Coronary artery (tissue), 2 donors: ENCODE measurements at regions not wholly inside any gene's neighbourhood (a gene's known extent, or its start where the extent isn't known, plus 50 kb on each side); places are given as distances from the start of the nearest gene placed in this dataset.
"Not testable (repeated sequence)": the region's sequence is repeated elsewhere in the genome, so short reads cannot be mapped to it uniquely, and the experiment has no call there.

Source experiments
- DNase-seq: peaks from one replicate; pipeline ENCODE4 v3.0.0-alpha.2; 2017; ENCODE audit warnings: low spot score
- H3K27ac ChIP-seq, 2 donors: fragments of 200-600 bp; sonication (generic); one replicate each; pipeline ENCODE4 v1.5.1; 2016 to 2019
- H3K4me3 ChIP-seq: fragments of 200-600 bp; sonication (generic); 2 replicates; pipeline ENCODE4 v1.5.1; 2016; ENCODE audit warnings: mild to moderate bottlenecking, moderate library complexity
- TF ChIP-seq, protein P1 (sequence below): fragments of 200-600 bp; sonication (generic); IDR thresholded peaks from one replicate; pipeline ENCODE4 v1.5.1; 2019; ENCODE audit warnings: antibody characterized with exemption

DNA sequence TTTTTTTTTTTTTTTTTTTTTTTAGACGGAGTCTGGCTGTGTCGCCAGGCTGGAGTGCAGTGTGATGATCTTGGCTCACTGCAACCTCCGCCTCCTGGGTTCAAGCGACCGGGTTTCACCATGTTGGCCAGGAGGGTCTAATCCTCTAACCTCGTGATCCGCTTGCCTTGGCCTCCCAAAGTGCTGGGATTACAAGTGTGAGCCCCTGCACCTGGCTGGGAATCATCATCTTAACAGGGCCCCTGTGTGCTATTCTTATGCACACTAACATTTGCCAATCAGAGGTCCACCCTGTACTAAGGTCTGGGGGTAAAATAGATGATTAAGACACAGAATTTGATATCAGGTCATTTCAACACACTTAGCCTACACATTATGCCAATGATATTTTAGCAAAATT is 278.7 kb upstream of the CHRM3 start:
- DNase-seq, result no peak
- TF ChIP-seq, protein P1, sequence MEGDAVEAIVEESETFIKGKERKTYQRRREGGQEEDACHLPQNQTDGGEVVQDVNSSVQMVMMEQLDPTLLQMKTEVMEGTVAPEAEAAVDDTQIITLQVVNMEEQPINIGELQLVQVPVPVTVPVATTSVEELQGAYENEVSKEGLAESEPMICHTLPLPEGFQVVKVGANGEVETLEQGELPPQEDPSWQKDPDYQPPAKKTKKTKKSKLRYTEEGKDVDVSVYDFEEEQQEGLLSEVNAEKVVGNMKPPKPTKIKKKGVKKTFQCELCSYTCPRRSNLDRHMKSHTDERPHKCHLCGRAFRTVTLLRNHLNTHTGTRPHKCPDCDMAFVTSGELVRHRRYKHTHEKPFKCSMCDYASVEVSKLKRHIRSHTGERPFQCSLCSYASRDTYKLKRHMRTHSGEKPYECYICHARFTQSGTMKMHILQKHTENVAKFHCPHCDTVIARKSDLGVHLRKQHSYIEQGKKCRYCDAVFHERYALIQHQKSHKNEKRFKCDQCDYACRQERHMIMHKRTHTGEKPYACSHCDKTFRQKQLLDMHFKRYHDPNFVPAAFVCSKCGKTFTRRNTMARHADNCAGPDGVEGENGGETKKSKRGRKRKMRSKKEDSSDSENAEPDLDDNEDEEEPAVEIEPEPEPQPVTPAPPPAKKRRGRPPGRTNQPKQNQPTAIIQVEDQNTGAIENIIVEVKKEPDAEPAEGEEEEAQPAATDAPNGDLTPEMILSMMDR, result no peak
- H3K4me3 ChIP-seq, result no peak overlapping the region
- no peak overlapping the region for H3K27ac ChIP-seq

- DNase-seq, H3K4me3 ChIP-seq, H3K27ac ChIP-seq: not testable (repeated sequence)
These were observed 279.7 kb upstream of the CHRM3 start for GRCh38 chr1:239106689-239107088.

- TF ChIP-seq, protein P1, result no peak
- H3K27ac ChIP-seq, result no peak overlapping the region
- no peak overlapping the region for H3K4me3 ChIP-seq
- no peak for DNase-seq
These were observed 287.8 kb upstream of the CHRM3 start for GRCh38 chr1:239098400-239099037.

DNA sequence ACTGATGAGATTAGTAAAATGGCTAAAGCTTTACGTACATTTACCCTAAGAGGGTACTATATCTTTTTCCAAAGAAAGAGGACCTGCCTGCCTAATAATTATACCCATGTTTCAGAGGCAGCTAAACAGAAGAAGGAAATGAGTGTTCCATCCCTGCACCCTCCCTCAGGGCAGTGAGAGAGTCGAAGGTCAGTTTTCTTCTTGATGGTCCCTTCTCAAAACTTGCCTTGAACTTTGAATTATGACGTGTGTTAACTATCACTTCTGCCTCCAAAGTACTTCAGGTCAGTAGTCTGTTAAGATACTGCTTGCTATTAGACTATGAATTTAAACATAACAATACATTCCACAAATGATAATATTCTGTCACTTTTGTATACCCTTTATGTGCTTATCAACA is 294.8 kb upstream of the CHRM3 start:
- Histone ChIP-seq H3K4me3 (no peak overlapping the region), H3K27ac (no peak overlapping the region)
- DNase-seq, result no peak
- TF ChIP-seq, protein P1, result no peak

DNA sequence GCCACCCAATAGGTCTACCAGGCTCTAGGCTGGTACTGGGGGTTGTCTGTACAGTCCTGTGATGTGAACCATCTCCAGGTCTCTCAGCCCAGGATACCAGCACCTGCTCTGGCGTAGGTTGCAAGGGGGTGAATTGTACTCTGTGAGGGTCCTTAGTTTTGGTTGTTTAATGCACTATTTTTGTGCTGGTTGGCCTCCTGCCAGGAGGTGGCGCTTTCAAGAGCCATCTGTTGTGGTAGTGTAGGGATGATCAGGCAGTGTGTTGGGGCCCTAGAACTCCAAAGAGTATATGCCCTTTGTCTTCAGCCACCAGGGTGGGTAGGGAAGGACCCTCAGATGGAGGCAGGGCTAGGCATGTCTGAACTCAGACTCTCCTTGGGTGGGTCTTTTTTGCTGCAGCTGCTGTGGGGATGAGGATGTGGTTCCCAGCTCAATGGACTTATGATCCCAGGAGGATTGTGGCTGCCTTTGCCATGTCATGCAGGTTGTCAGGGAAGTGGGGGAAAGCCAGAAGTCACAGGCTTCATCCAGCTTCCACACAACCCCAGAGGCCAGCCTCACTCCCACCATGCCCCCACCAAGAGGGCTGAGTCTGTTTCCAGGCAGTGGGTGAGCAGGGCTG is 301.8 kb upstream of the CHRM3 start:
- TF ChIP-seq, protein P1, result no peak
- H3K4me3 ChIP-seq, result no peak overlapping the region
- DNase-seq, result no peak
- H3K27ac ChIP-seq, result no peak overlapping the region

DNA sequence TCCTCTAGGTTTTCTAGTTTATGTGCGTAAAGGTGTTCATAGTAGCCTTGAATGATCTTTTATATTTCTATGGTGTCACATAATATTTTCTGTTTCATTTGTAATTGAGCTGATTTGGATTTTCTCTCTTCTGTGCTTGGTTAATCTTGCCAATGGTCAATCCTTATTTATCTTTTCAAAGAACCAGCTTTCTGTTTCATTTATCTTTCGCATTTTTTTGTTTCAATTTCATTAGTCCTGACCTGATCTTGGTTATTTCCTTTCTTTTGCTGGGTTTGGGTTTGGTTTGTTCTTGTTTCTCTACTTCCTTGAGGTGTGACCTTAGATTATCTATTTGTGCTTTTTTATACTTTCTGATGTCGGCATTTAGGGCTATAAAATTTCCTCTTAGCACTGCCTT is 304.4 kb upstream of the CHRM3 start:
- not testable (repeated sequence) for DNase-seq, H3K27ac ChIP-seq, H3K4me3 ChIP-seq

GRCh38 chr1:239067480-239067879 is 318.9 kb upstream of the CHRM3 start:
- no peak overlapping the region for H3K27ac ChIP-seq
- DNase-seq, result no peak
- TF ChIP-seq, protein P1, result no peak
- H3K4me3 ChIP-seq, result no peak overlapping the region

DNA sequence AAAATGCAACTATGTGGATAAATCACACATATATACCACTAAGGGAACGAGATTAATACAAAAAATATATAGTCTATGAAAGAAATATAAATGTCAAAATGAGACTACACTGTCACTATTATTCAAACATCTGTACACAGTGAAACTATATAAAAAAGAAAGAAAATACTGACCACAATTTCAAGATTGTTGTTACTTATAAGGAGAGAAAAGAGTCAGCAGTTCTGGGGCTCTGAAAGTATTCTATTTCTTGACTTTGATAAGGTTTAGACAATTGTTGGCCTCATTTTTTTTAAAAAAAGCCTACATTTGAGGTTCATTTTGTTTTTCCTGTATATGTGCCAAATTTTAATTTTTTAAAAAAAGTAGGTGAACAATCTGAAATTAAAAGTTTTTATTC is 319.3 kb upstream of the CHRM3 start:
- H3K4me3 ChIP-seq, result no peak overlapping the region
- H3K27ac ChIP-seq, result no peak overlapping the region
- TF ChIP-seq, protein P1, result no peak
- DNase-seq, result no peak
